ENCODE measurements at regions not wholly inside any gene's neighbourhood (a gene's known extent, or its start where the extent isn't known, plus 50 kb on each side); places are given as distances from the start of the nearest gene placed in this dataset.
"Not testable (repeated sequence)": the region's sequence is repeated elsewhere in the genome, so short reads cannot be mapped to it uniquely, and the experiment has no call there.

- TF ChIP-seq GTF2F1 (IDR thresholded peaks at IDR 0.05; ENCODE audit: low read length); ZNF30 (CRISPR knock-in tag; IDR thresholded peaks at IDR 0.05); ETS1 (CRISPR knock-in tag; IDR thresholded peaks at IDR 0.05); POLR2AphosphoS5 (IDR thresholded peaks at IDR 0.05; ENCODE audit: low read depth, low read length); HOXD1 (CRISPR knock-in tag; IDR thresholded peaks at IDR 0.05); CREM (IDR thresholded peaks at IDR 0.05); CREM (CRISPR knock-in tag; IDR thresholded peaks at IDR 0.05); FOXM1 (CRISPR knock-in tag; IDR thresholded peaks at IDR 0.05): not testable (repeated sequence)
Observed at GRCh38 chr2:13389172-13389571, 672.4 kb downstream of the TRIB2 start.

Data from HepG2 (cell line).